GM12878 (cell line): ENCODE measurements at regions not wholly inside any gene's neighbourhood (a gene's known extent, or its start where the extent isn't known, plus 50 kb on each side); places are given as distances from the start of the nearest gene placed in this dataset.

ENCODE experiments used
- JUNB ChIP-seq: IDR thresholded peaks from 2 replicates; pipeline ENCODE4 v1.6.1; 2016; ENCODE audit warnings: antibody characterized with exemption, mild to moderate bottlenecking
- KAT2A ChIP-seq: conservative IDR thresholded peaks from 2 replicates; pipeline ENCODE4 v1.6.1; 2011; ENCODE audit warnings: low read depth, low read length; ENCODE audit not compliant: control insufficient read depth
- POLR2A ChIP-seq: IDR thresholded peaks from 2 replicates; pipeline ENCODE4 v1.6.1; 2011; ENCODE audit warnings: low read depth, mild to moderate bottlenecking, low read length
- POLR2AphosphoS5 ChIP-seq: IDR thresholded peaks from 2 replicates; pipeline ENCODE4 v1.6.1; 2011; ENCODE audit warnings: mild to moderate bottlenecking, low read length, inconsistent platforms
- RFX5 ChIP-seq: IDR thresholded peaks from 2 replicates; pipeline ENCODE4 v1.6.1; 2011; ENCODE audit warnings: low read depth, low read length, improper control_type of control experiment
- ZNF274 ChIP-seq: IDR thresholded peaks from one replicate; pipeline ENCODE4 v1.8.0; 2011; ENCODE audit not compliant: insufficient read length, insufficient read depth
- TF ChIP-seq, protein P1 (sequence below), 3 experiments: IDR thresholded peaks in 2 of 3; conservative IDR thresholded peaks in 1 of 3; 2 replicates each; pipeline ENCODE4 v1.5.1; 2011; ENCODE audit warnings: low read depth in 3 of 3, low read length in 3 of 3, mild to moderate bottlenecking in 3 of 3, control low read depth in 2 of 3, moderate library complexity in 2 of 3, inconsistent platforms in 1 of 3, mixed read lengths in 1 of 3; ENCODE audit not compliant: control insufficient read depth in 2 of 3, insufficient read depth in 1 of 3; ENCODE audit errors: extremely low read depth in 1 of 3
- TF ChIP-seq, protein P2 (sequence below): IDR thresholded peaks from 2 replicates; pipeline ENCODE4 v1.6.1; 2012; ENCODE audit warnings: low read depth, low read length, improper control_type of control experiment

DNA sequence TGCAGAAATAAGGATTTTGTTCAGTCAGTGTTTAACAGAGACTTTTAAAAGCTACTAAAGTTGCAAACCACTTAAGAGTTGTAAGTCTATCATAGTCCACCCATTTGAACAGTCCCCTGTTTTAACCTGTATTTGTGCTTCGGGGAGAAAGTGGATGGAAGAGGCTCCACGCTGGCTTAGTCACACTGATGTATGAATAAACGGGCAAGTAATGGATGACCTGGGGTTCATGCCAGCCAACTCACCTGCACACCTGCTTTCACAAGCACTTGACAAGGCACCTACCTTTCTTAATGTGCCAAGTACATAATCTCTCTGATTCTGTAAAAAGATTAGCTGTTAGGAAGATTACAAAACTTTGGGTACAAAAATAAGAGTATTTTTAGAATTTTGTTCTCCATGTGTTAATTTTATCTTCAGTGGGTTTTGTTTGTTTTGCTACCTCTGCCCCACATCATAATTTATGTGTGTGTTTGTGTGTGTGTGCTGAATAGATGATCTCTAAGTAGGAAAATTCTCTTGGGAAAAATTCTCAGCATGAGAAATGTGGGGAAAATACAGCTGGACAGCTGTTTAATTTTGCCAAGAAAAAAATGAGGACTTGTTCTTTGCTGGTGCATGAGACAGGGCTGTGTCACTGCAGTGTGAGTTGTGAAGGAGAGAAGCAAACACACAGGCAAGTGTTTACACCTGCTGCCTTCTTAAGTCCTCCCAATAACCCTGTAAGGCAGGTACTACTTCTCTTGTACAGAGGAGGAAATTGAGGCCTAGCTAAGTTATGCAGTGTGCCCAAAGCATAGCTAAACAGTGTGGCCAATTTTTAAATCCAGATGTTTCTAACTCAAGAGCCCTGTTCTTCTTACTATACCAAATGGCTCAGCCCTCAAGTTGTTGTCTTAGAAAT lies 181.2 kb upstream of the IL12A start:
- TF ChIP-seq KAT2A (no peak), POLR2AphosphoS5 (no peak), ZNF274 (no peak), POLR2A (no peak), JUNB (no peak), RFX5 (no peak)
- TF ChIP-seq, protein P1, sequence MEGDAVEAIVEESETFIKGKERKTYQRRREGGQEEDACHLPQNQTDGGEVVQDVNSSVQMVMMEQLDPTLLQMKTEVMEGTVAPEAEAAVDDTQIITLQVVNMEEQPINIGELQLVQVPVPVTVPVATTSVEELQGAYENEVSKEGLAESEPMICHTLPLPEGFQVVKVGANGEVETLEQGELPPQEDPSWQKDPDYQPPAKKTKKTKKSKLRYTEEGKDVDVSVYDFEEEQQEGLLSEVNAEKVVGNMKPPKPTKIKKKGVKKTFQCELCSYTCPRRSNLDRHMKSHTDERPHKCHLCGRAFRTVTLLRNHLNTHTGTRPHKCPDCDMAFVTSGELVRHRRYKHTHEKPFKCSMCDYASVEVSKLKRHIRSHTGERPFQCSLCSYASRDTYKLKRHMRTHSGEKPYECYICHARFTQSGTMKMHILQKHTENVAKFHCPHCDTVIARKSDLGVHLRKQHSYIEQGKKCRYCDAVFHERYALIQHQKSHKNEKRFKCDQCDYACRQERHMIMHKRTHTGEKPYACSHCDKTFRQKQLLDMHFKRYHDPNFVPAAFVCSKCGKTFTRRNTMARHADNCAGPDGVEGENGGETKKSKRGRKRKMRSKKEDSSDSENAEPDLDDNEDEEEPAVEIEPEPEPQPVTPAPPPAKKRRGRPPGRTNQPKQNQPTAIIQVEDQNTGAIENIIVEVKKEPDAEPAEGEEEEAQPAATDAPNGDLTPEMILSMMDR (IDR thresholded peaks at IDR 0.05 in 2 of 3, conservative IDR thresholded peaks at IDR 0.05 in 1 of 3; ENCODE audit: control insufficient read depth in 2 of 3, extremely low read depth in 1 of 3, insufficient read depth in 1 of 3, low read depth in 3 of 3, low read length in 3 of 3) = no peak
- TF ChIP-seq, protein P2, sequence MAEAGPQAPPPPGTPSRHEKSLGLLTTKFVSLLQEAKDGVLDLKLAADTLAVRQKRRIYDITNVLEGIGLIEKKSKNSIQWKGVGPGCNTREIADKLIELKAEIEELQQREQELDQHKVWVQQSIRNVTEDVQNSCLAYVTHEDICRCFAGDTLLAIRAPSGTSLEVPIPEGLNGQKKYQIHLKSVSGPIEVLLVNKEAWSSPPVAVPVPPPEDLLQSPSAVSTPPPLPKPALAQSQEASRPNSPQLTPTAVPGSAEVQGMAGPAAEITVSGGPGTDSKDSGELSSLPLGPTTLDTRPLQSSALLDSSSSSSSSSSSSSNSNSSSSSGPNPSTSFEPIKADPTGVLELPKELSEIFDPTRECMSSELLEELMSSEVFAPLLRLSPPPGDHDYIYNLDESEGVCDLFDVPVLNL = no peak
